Kidney epithelial cell (primary cell): ENCODE measurements at regions not wholly inside any gene's neighbourhood (a gene's known extent, or its start where the extent isn't known, plus 50 kb on each side); places are given as distances from the start of the nearest gene placed in this dataset.

Experiments used
- DNase-seq: peaks from one replicate; pipeline ENCODE4 v3.0.0-alpha.2; 2010; ENCODE audit warnings: low read depth
- H3K27me3 ChIP-seq: 2 replicates; pipeline ENCODE4 v1.6.0; 2011; ENCODE audit warnings: low read length; ENCODE audit not compliant: control insufficient read depth, insufficient read depth
- H3K36me3 ChIP-seq: 2 replicates; pipeline ENCODE4 v1.5.1; 2011; ENCODE audit warnings: low read length; ENCODE audit not compliant: control insufficient read depth, insufficient read depth
- H3K4me3 ChIP-seq: 2 replicates; pipeline ENCODE4 v1.5.1; 2011; ENCODE audit warnings: low read depth, mild to moderate bottlenecking, control low read depth, low read length
- TF ChIP-seq, protein P1 (sequence below): IDR thresholded peaks from 2 replicates; pipeline ENCODE4 v1.5.1; 2011; ENCODE audit warnings: mild to moderate bottlenecking, moderate library complexity, low read length, control low read depth, inconsistent platforms; ENCODE audit not compliant: insufficient read depth, poor library complexity, severe bottlenecking

GRCh38 chr16:35731341-35732040 lies 2272.1 kb downstream of the TP53TG3F start:
- DNase-seq: no peak
- TF ChIP-seq, protein P1, sequence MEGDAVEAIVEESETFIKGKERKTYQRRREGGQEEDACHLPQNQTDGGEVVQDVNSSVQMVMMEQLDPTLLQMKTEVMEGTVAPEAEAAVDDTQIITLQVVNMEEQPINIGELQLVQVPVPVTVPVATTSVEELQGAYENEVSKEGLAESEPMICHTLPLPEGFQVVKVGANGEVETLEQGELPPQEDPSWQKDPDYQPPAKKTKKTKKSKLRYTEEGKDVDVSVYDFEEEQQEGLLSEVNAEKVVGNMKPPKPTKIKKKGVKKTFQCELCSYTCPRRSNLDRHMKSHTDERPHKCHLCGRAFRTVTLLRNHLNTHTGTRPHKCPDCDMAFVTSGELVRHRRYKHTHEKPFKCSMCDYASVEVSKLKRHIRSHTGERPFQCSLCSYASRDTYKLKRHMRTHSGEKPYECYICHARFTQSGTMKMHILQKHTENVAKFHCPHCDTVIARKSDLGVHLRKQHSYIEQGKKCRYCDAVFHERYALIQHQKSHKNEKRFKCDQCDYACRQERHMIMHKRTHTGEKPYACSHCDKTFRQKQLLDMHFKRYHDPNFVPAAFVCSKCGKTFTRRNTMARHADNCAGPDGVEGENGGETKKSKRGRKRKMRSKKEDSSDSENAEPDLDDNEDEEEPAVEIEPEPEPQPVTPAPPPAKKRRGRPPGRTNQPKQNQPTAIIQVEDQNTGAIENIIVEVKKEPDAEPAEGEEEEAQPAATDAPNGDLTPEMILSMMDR: no peak
- H3K27me3 ChIP-seq: no peaks in the 10 kb centered on the region

GRCh38 chr16:35732046-35732810 lies 2272.8 kb downstream of the TP53TG3F start:
- Histone ChIP-seq H3K36me3 (no peaks in the 10 kb centered on the region), H3K27me3 (no peaks in the 10 kb centered on the region)
- TF ChIP-seq, protein P1: no peak

More at GRCh38 chr16:35731341-35732040, 2272.1 kb downstream of the TP53TG3F start:
- Histone ChIP-seq H3K4me3 (no peak overlapping the region), H3K36me3 (no peaks in the 10 kb centered on the region)

DNA sequence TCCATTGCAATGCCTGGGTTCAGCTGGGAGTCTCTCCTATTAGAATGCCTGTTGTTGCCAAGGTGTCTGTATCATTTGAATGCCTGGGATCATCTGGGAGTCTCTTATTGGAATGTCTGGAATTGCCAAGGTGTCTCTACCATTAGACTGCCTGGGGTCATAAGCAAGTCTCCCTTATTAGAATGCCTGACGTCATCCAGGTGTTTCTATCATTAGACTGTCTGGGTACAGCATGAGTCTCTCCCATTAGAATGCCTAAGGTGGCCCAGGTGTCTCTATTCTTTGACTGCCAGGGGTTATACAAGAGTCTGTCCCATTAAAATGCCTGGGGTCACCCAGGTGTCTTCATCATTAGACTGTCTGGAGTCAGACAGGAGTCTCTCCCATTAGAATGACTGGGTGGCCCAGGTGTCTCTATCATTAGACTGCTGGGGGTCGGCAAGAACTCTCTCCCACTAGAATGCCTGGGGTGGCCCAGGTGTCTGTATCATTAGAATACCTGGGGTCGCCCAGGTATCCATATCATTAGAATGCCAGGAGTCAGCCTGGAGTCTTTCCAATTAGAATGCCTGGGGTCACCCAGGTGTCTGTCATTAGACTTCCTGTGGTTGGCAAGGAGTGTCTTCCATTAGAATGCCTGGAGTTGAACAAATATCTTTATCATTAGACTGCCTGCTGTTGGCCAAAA lies 2274.0 kb downstream of the TP53TG3F start:
- no peaks in the 10 kb centered on the region for H3K36me3 ChIP-seq
- H3K4me3 ChIP-seq: no peak overlapping the region
- no peaks in the 10 kb centered on the region for H3K27me3 ChIP-seq
- DNase-seq: no peak
- TF ChIP-seq, protein P1: no peak

More at GRCh38 chr16:35732046-35732810, 2272.8 kb downstream of the TP53TG3F start:
- DNase-seq: no peak
- no peak overlapping the region for H3K4me3 ChIP-seq

- Histone ChIP-seq H3K4me3 (no peak overlapping the region), H3K27me3 (no peaks in the 10 kb centered on the region), H3K36me3 (no peaks in the 10 kb centered on the region)
- DNase-seq: no peak
- TF ChIP-seq, protein P1: no peak
These were observed 2274.7 kb downstream of the TP53TG3F start for GRCh38 chr16:35733971-35734702.

DNA sequence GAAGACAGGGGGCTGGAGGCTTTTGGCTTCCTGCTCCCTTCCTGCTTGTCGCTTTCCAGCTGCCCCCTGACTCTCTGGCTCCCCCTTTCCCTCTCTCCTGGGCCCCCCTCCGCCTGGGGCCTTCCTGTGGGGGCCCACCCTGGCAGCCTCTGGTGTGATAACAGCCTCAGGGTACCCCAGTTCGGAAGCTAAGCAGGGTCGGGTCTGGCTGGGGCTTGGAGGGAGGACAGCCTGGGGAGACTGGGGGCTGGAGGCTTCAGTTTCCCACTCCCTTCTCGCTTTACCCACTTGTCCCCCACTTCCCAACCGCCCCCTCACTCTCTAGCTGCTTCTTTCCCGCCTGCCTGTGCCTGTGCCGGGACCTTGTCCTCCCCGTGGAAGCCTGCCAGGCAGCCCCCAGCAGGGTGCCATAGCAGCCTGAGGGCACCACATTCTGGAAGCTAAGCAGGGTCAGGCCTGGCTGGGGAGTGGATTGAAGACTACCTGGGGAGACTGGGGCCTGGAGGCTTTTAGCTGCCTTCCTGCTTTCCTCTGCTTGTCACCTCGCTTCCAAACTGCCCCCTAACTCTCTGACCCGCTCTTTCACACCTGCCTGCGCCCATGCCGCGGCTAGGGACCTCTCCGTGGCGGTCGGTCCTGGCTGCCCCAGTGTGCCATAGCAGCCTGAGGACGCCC lies 2275.5 kb downstream of the TP53TG3F start:
- DNase-seq: no peak
- no peak overlapping the region for H3K4me3 ChIP-seq
- no peaks in the 10 kb centered on the region for H3K27me3 ChIP-seq
- TF ChIP-seq, protein P1: no peak
- H3K36me3 ChIP-seq: no peaks in the 10 kb centered on the region
